HepG2 (cell line): ENCODE measurements at regions not wholly inside any gene's neighbourhood (a gene's known extent, or its start where the extent isn't known, plus 50 kb on each side); places are given as distances from the start of the nearest gene placed in this dataset.

Source experiments
- ELK4 ChIP-seq: sonication (generic); formaldehyde crosslinking; IDR thresholded peaks from 2 replicates; pipeline ENCODE4 v1.9.0; 2021; ENCODE audit warnings: missing genetic modification reagents, borderline replicate concordance
- KAT7 ChIP-seq: IDR thresholded peaks from 2 replicates; pipeline ENCODE4 v1.6.1; 2018; ENCODE audit warnings: borderline replicate concordance, missing compliant biosample characterization
- SMAD1 ChIP-seq: sonication (generic); formaldehyde crosslinking; IDR thresholded peaks from 2 replicates; pipeline ENCODE4 v1.4.0; 2020; ENCODE audit warnings: missing genetic modification reagents, low read depth, mild to moderate bottlenecking, borderline replicate concordance
- SMARCC2 ChIP-seq: fragments of 450-650 bp; IDR thresholded peaks from 2 replicates; pipeline ENCODE4 v1.6.1; 2017; ENCODE audit warnings: antibody characterized with exemption, mild to moderate bottlenecking
- SRF ChIP-seq: IDR thresholded peaks from 2 replicates; pipeline ENCODE4 v1.6.1; 2011; ENCODE audit warnings: mild to moderate bottlenecking, low read depth, low read length, moderate library complexity
- YY1 ChIP-seq: IDR thresholded peaks from 2 replicates; pipeline ENCODE4 v1.6.1; 2011; ENCODE audit warnings: low read length, low read depth, moderate library complexity, mild to moderate bottlenecking; ENCODE audit not compliant: insufficient read depth, insufficient replicate concordance

GRCh38 chr3:170740726-170741591 is 129.0 kb downstream of the RPL22L1 start:
- no peak for TF ChIP-seq ELK4 (CRISPR knock-in tag)
- no peak for TF ChIP-seq SRF
- TF ChIP-seq YY1 = no peak
- TF ChIP-seq SMAD1 (CRISPR knock-in tag) = no peak
- no peak for TF ChIP-seq KAT7 (CRISPR knock-in tag)
- TF ChIP-seq SMARCC2 = no peak
